AG04450 (cell line): ENCODE measurements at regions not wholly inside any gene's neighbourhood (a gene's known extent, or its start where the extent isn't known, plus 50 kb on each side); places are given as distances from the start of the nearest gene placed in this dataset.
"Not testable (repeated sequence)": the region's sequence is repeated elsewhere in the genome, so short reads cannot be mapped to it uniquely, and the experiment has no call there.

ENCODE experiments used
- CTCF ChIA-PET: fragments of 300-600, 350-600 bp; formaldehyde crosslinking; extraction: SDS; loops from one replicate; lab custom pipeline; 2022; ENCODE audit warnings: antibody characterized with exemption, inconsistent platforms; lab: Charles Lee
- POLR2A ChIA-PET: fragments of 350-600 bp; formaldehyde crosslinking; extraction: SDS; loops from one replicate; lab custom pipeline; 2021; ENCODE audit warnings: antibody characterized with exemption, inconsistent platforms; lab: Yijun Ruan, JAX
- DNase-seq: peaks from one replicate; pipeline ENCODE4 v3.0.0-alpha.2; 2011; ENCODE audit warnings: low read depth, low spot score
- H3K27ac ChIP-seq: one replicate; pipeline ENCODE4 v1.5.1; 2012; ENCODE audit warnings: low read depth, low read length, control low read depth
- H3K27me3 ChIP-seq: one replicate; pipeline ENCODE4 v1.6.0; 2012; ENCODE audit warnings: low read length; ENCODE audit not compliant: control insufficient read depth, insufficient read depth
- H3K4me3 ChIP-seq: 2 replicates; pipeline ENCODE4 v1.5.1; 2011; ENCODE audit warnings: mild to moderate bottlenecking, low read depth, low read length, control low read depth
- H3K9me3 ChIP-seq: 2 replicates; pipeline ENCODE4 v1.5.1; 2012; ENCODE audit warnings: low read length; ENCODE audit not compliant: control insufficient read depth, insufficient read depth
- CTCF ChIP-seq: IDR thresholded peaks from 2 replicates; pipeline ENCODE4 v1.5.1; 2011; ENCODE audit warnings: low read depth, low read length, control low read depth, inconsistent platforms

GRCh38 chr4:123530357-123530756 is 133.8 kb downstream of the SPRY1 start:
- CTCF ChIA-PET = no interaction called here
- no peaks in the 10 kb centered on the region for H3K27me3 ChIP-seq
- H3K27ac ChIP-seq = no peak overlapping the region
- DNase-seq = no peak
- no peak for TF ChIP-seq CTCF
- H3K4me3 ChIP-seq = no peak overlapping the region
- POLR2A ChIA-PET = no interaction called here
- no peaks in the 10 kb centered on the region for H3K9me3 ChIP-seq

GRCh38 chr4:123535037-123535748 is 138.6 kb downstream of the SPRY1 start:
- POLR2A ChIA-PET = no interaction called here

GRCh38 chr4:123536225-123536624 is 139.6 kb downstream of the SPRY1 start:
- no peak for DNase-seq
- H3K27ac ChIP-seq = no peak overlapping the region
- no peaks in the 10 kb centered on the region for H3K27me3 ChIP-seq
- H3K4me3 ChIP-seq = no peak overlapping the region
- no peaks in the 10 kb centered on the region; the same call in 1 of the 2 replicates for H3K9me3 ChIP-seq
- TF ChIP-seq CTCF = no peak
- ChIA-PET CTCF (interaction anchor here (1.1 to 1.3 kb wide), 2 partner anchors 15 to 28 kb away, joined by 3 to 5 read pairs; no protein-coding TSS in a partner anchor), POLR2A (no interaction called here)

More at GRCh38 chr4:123535037-123535748, 138.6 kb downstream of the SPRY1 start:
- no peak overlapping the region for H3K4me3 ChIP-seq
- H3K27ac ChIP-seq = no peak overlapping the region
- no peak for TF ChIP-seq CTCF
- no peaks in the 10 kb centered on the region for H3K27me3 ChIP-seq
- DNase-seq = no peak
- no peaks in the 10 kb centered on the region; the same call in 1 of the 2 replicates for H3K9me3 ChIP-seq
- CTCF ChIA-PET = interaction anchor here (0.6 to 1.1 kb wide), 3 partner anchors 16 to 433 kb away, joined by 3 to 7 read pairs (median 6); no protein-coding TSS in a partner anchor

GRCh38 chr4:123537906-123538402 is 141.4 kb downstream of the SPRY1 start:
- H3K27ac ChIP-seq, CTCF ChIA-PET, POLR2A ChIA-PET, DNase-seq, H3K9me3 ChIP-seq, H3K4me3 ChIP-seq, H3K27me3 ChIP-seq: not testable (repeated sequence)

- Histone ChIP-seq H3K27me3 (no peaks in the 10 kb centered on the region), H3K9me3 (no peaks in the 10 kb centered on the region; the same call in 1 of the 2 replicates), H3K4me3 (no peak overlapping the region), H3K27ac (no peak overlapping the region)
- ChIA-PET POLR2A (no interaction called here), CTCF (no interaction called here)
- no peak for TF ChIP-seq CTCF
- DNase-seq = no peak
Measured at GRCh38 chr4:123545667-123546572, 149.3 kb downstream of the SPRY1 start.
